ENCODE measurements at regions not wholly inside any gene's neighbourhood (a gene's known extent, or its start where the extent isn't known, plus 50 kb on each side); places are given as distances from the start of the nearest gene placed in this dataset.

- DNase-seq, result no peak
- H3K4me3 ChIP-seq (ENCODE audit: low read depth, low read length), result no peak overlapping the region
- no peaks in the 10 kb centered on the region for H3K36me3 ChIP-seq
- no peaks in the 10 kb centered on the region for H3K9me3 ChIP-seq
- no peak for TF ChIP-seq CTCF (IDR thresholded peaks at IDR 0.05; ENCODE audit: low read depth, low read length)
- H3K4me1 ChIP-seq, result no peaks in the 10 kb centered on the region
- H3K27me3 ChIP-seq, result no peaks in the 10 kb centered on the region
Measured at GRCh38 chr21:16832791-16833190, 680.1 kb upstream of the CXADR start.

GRCh38 chr21:16834791-16835190 is 678.1 kb upstream of the CXADR start:
- Histone ChIP-seq H3K27me3 (no peaks in the 10 kb centered on the region), H3K4me1 (no peaks in the 10 kb centered on the region; the same call in none of the 2 replicates), H3K36me3 (no peaks in the 10 kb centered on the region), H3K4me3 (ENCODE audit: low read depth, low read length) (no peak overlapping the region), H3K9me3 (no peaks in the 10 kb centered on the region)
- TF ChIP-seq CTCF (IDR thresholded peaks at IDR 0.05; ENCODE audit: low read depth, low read length), result no peak
- no peak for DNase-seq

GRCh38 chr21:16837321-16837720 is 675.5 kb upstream of the CXADR start:
- H3K4me3 ChIP-seq (ENCODE audit: low read depth, low read length), result no peak overlapping the region
- peaks cover 5% of the 10 kb centered on the region for H3K4me1 ChIP-seq
- no peak for DNase-seq
- H3K27me3 ChIP-seq, result no peaks in the 10 kb centered on the region
- no peak for TF ChIP-seq CTCF (IDR thresholded peaks at IDR 0.05; ENCODE audit: low read depth, low read length)
- no peaks in the 10 kb centered on the region for H3K9me3 ChIP-seq
- H3K36me3 ChIP-seq, result no peaks in the 10 kb centered on the region

GRCh38 chr21:16837721-16838120 is 675.1 kb upstream of the CXADR start:
- DNase-seq, result no peak
- no peaks in the 10 kb centered on the region for H3K36me3 ChIP-seq
- no peaks in the 10 kb centered on the region for H3K9me3 ChIP-seq
- H3K4me1 ChIP-seq, result peaks cover 9% of the 10 kb centered on the region
- H3K27me3 ChIP-seq, result no peaks in the 10 kb centered on the region
- H3K4me3 ChIP-seq (ENCODE audit: low read depth, low read length), result no peak overlapping the region
- TF ChIP-seq CTCF (IDR thresholded peaks at IDR 0.05; ENCODE audit: low read depth, low read length), result no peak

GRCh38 chr21:16838331-16838730 is 674.5 kb upstream of the CXADR start:
- Histone ChIP-seq H3K4me1 (peaks cover 10% of the 10 kb centered on the region), H3K9me3 (no peaks in the 10 kb centered on the region), H3K36me3 (no peaks in the 10 kb centered on the region), H3K27me3 (no peaks in the 10 kb centered on the region), H3K4me3 (ENCODE audit: low read depth, low read length) (no peak overlapping the region)
- no peak for TF ChIP-seq CTCF (IDR thresholded peaks at IDR 0.05; ENCODE audit: low read depth, low read length)
- no peak for DNase-seq

GRCh38 chr21:16840538-16840937 is 672.3 kb upstream of the CXADR start:
- H3K36me3 ChIP-seq, result no peaks in the 10 kb centered on the region
- H3K4me1 ChIP-seq, result peaks cover 10% of the 10 kb centered on the region
- no peaks in the 10 kb centered on the region for H3K27me3 ChIP-seq
- no peak overlapping the region for H3K4me3 ChIP-seq (ENCODE audit: low read depth, low read length)
- H3K9me3 ChIP-seq, result no peaks in the 10 kb centered on the region
- no peak for TF ChIP-seq CTCF (IDR thresholded peaks at IDR 0.05; ENCODE audit: low read depth, low read length)
- no peak for DNase-seq
